ENCODE measurements at regions not wholly inside any gene's neighbourhood (a gene's known extent, or its start where the extent isn't known, plus 50 kb on each side); places are given as distances from the start of the nearest gene placed in this dataset.

GRCh38 chr17:73820686-73821448, 176.6 kb upstream of the SDK2 start:
- in situ Hi-C loops (cut with HindIII; ENCODE audit: extremely low pct_ligation_motif_present, low pct_unique_long_range_greater_than_20kb) (no loop called here), intact Hi-C loops (cut with micrococcal nuclease; ENCODE audit: unreplicated experiment) (no loop called here)
- ATAC-seq (no peak; the same call in 2 of the 3 replicates), FAIRE-seq (no peak), DNase-seq (ENCODE audit: low spot score) (no peak)
- H3K27ac ChIP-seq (ENCODE audit: extremely low read length, insufficient read depth, low read length), result no peak overlapping the region
- WGBS (ENCODE audit: low lambda C conversion rate), result 76% methylated on average over 19 of the region's 20 CpGs
- CTCF ChIA-PET (ENCODE audit: low intra/inter-chr PET ratio, low total read pairs), result no interaction called here
- POLR2A ChIA-PET, result no interaction called here
- TF ChIP-seq MNT (IDR thresholded peaks at IDR 0.05) (peak; percentile 80), ZNF512 (CRISPR knock-in tag; IDR thresholded peaks at IDR 0.05) (no peak)
- BruUV-seq (replicated peaks), result no TSS peak
- H3K9ac ChIP-seq (ENCODE audit: insufficient read depth, low read depth, low read length), result no peak overlapping the region
- peaks cover 12% of the 10 kb centered on the region for H3K9me3 ChIP-seq (ENCODE audit: low read length)
- peaks cover 14% of the 10 kb centered on the region for H3K4me1 ChIP-seq (ENCODE audit: insufficient read depth, low read length)
- no peaks in the 10 kb centered on the region for H3K79me2 ChIP-seq (ENCODE audit: insufficient read depth, low read length)
- no peak overlapping the region for H2AFZ ChIP-seq (ENCODE audit: low read length)
- H3K36me3 ChIP-seq (replicated peaks in 1 of 2; ENCODE audit: control insufficient read depth in 1 of 2, insufficient read depth in 2 of 2, low read length in 2 of 2), result no peaks in the 10 kb centered on the region
- H3K4me3 ChIP-seq (replicated peaks in 1 of 3; ENCODE audit: insufficient read depth in 1 of 3, low read depth in 2 of 3, low read length in 3 of 3), result no peak overlapping the region
- peaks cover 2 to 21% of the 10 kb centered on the region in 2 experiments; a peak in 4 of 5 replicates for H3K27me3 ChIP-seq (ENCODE audit: control insufficient read depth in 1 of 2, insufficient read depth in 2 of 2, low read length in 2 of 2)
- H4K20me1 ChIP-seq (ENCODE audit: insufficient read depth, low read length), result no peaks in the 10 kb centered on the region
- H3K4me2 ChIP-seq (ENCODE audit: low read depth, low read length), result no peak overlapping the region

- 87% methylated on average over 2 of the region's 2 CpGs for WGBS (ENCODE audit: low lambda C conversion rate)
- Histone ChIP-seq H3K36me3 (replicated peaks in 1 of 2; ENCODE audit: control insufficient read depth in 1 of 2, insufficient read depth in 2 of 2, low read length in 2 of 2) (no peaks in the 10 kb centered on the region), H3K27me3 (ENCODE audit: control insufficient read depth in 1 of 2, insufficient read depth in 2 of 2, low read length in 2 of 2) (peaks cover 2 to 27% of the 10 kb centered on the region in 2 experiments; a peak in 4 of 5 replicates), H3K9ac (ENCODE audit: insufficient read depth, low read depth, low read length) (no peak overlapping the region), H3K4me1 (ENCODE audit: insufficient read depth, low read length) (peaks cover 14% of the 10 kb centered on the region), H3K27ac (ENCODE audit: extremely low read length, insufficient read depth, low read length) (no peak overlapping the region), H3K79me2 (ENCODE audit: insufficient read depth, low read length) (no peaks in the 10 kb centered on the region), H3K9me3 (ENCODE audit: low read length) (peaks cover 12% of the 10 kb centered on the region), H2AFZ (ENCODE audit: low read length) (no peak overlapping the region), H3K4me3 (replicated peaks in 1 of 3; ENCODE audit: insufficient read depth in 1 of 3, low read depth in 2 of 3, low read length in 3 of 3) (no peak overlapping the region), H3K4me2 (ENCODE audit: low read depth, low read length) (no peak overlapping the region), H4K20me1 (ENCODE audit: insufficient read depth, low read length) (no peaks in the 10 kb centered on the region)
- ChIA-PET POLR2A (no interaction called here), CTCF (ENCODE audit: low intra/inter-chr PET ratio, low total read pairs) (no interaction called here)
- DNase-seq (ENCODE audit: low spot score), result no peak
- ATAC-seq, result no peak
- TF ChIP-seq KLF12 (CRISPR knock-in tag; IDR thresholded peaks at IDR 0.05; ENCODE audit: borderline replicate concordance) (no peak), SIN3B (IDR thresholded peaks at IDR 0.05; ENCODE audit: low read length) (no peak), GZF1 (CRISPR knock-in tag; IDR thresholded peaks at IDR 0.05) (no peak), RBM22 (optimal IDR thresholded peaks at IDR 0.05; ENCODE audit: low read length) (no peak), HDAC2 (CRISPR knock-in tag; IDR thresholded peaks at IDR 0.05) (no peak), KLF9 (CRISPR knock-in tag; IDR thresholded peaks at IDR 0.05; ENCODE audit: low read depth) (no peak), ATM (IDR thresholded peaks at IDR 0.05; ENCODE audit: borderline replicate concordance) (no peak), FOSL1 (CRISPR knock-in tag; IDR thresholded peaks at IDR 0.05; ENCODE audit: borderline replicate concordance) (no peak), SRSF4 (IDR thresholded peaks at IDR 0.05; ENCODE audit: low read depth, low read length, poor library complexity, severe bottlenecking) (no peak), PHF5A (CRISPR knock-in tag; IDR thresholded peaks at IDR 0.05; ENCODE audit: low read depth, unreplicated experiment) (no peak), CCDC6 (CRISPR knock-in tag; IDR thresholded peaks at IDR 0.05) (no peak), FOXA1 (IDR thresholded peaks at IDR 0.05) (no peak), FOXA1 (CRISPR knock-in tag; IDR thresholded peaks at IDR 0.05) (no peak), ATF2 (CRISPR knock-in tag; IDR thresholded peaks at IDR 0.05) (no peak)
- BruUV-seq (replicated peaks), result no TSS peak
- intact Hi-C loops (cut with micrococcal nuclease; ENCODE audit: unreplicated experiment) (no loop called here), in situ Hi-C loops (cut with HindIII; ENCODE audit: extremely low pct_ligation_motif_present, low pct_unique_long_range_greater_than_20kb) (no loop called here)
- no peak for FAIRE-seq
These were observed 177.4 kb upstream of the SDK2 start for GRCh38 chr17:73821665-73822064.

Data from HepG2 (cell line).